Kidney (tissue), 13 donors: ENCODE measurements at regions not wholly inside any gene's neighbourhood (a gene's known extent, or its start where the extent isn't known, plus 50 kb on each side); places are given as distances from the start of the nearest gene placed in this dataset.

Experiments
- DNase-seq, 5 donors: peaks; one replicate each; pipeline ENCODE4 v3.0.0-alpha.2; 2013 to 2020
- FAIRE-seq: peaks from 2 replicates; lab custom pipeline; 2012; peaks lifted over from hg19 to GRCh38; lab: Jason Lieb, UNC
- H3K27ac ChIP-seq, 2 donors: one replicate each; pipeline ENCODE4 v1.7.0; 2013; ENCODE audit warnings: low read depth in 2 of 2, low read length in 2 of 2, inconsistent platforms in 1 of 2
- H3K27me3 ChIP-seq: one replicate; pipeline ENCODE4 v1.7.1; 2013; ENCODE audit warnings: low read length, inconsistent platforms; ENCODE audit not compliant: control insufficient read depth, insufficient read depth
- H3K36me3 ChIP-seq, 3 donors: one replicate each; pipeline versions ENCODE4 v1.7.0 to v1.7.1; 2013; ENCODE audit warnings: low read length in 3 of 3, control low read depth in 1 of 3, inconsistent platforms in 1 of 3; ENCODE audit not compliant: insufficient read depth in 3 of 3, control insufficient read depth in 2 of 3
- H3K4me1 ChIP-seq, 3 donors: one replicate each; pipeline versions ENCODE4 v1.7.0 to v1.7.1; 2013; ENCODE audit warnings: low read length in 3 of 3, inconsistent platforms in 1 of 3, low read depth in 1 of 3; ENCODE audit not compliant: control insufficient read depth in 2 of 3, insufficient read depth in 2 of 3
- H3K4me3 ChIP-seq, 3 donors: one replicate each; pipeline versions ENCODE4 v1.7.0 to v1.8.1; 2013; ENCODE audit warnings: low read length in 3 of 3, control low read depth in 1 of 3, inconsistent platforms in 1 of 3
- H3K9ac ChIP-seq, 3 donors: one replicate each; pipeline versions ENCODE4 v1.7.0 to v1.7.1; 2013; ENCODE audit warnings: low read length in 3 of 3, control low read depth in 1 of 3, inconsistent platforms in 1 of 3
- H3K9me3 ChIP-seq, 3 donors: one replicate each; pipeline versions ENCODE4 v1.7.0 to v1.7.1; 2013; ENCODE audit warnings: low read length in 3 of 3, control low read depth in 1 of 3, inconsistent platforms in 1 of 3; ENCODE audit not compliant: control insufficient read depth in 2 of 3, insufficient read depth in 1 of 3
- intact Hi-C: fragments of 100-400 bp; cut with DNase I; formaldehyde crosslinking; loops from one replicate; pipeline ENCODE4 v1.11.1; 2022
- TF ChIP-seq, protein P1 (sequence below): IDR thresholded peaks from 3 replicates; pipeline ENCODE4 v1.5.1; 2012; ENCODE audit warnings: mild to moderate bottlenecking, moderate library complexity, borderline replicate concordance; ENCODE audit not compliant: insufficient read depth; ENCODE audit errors: extremely low read depth
- donor health status: control.
- donor health status: control.
- donor health status: control.
- donor health status: control.
- donor health status: control.
- donor health status: DM: yes; HTN: yes; CAD: no.
- donor health status: Normal renal cell carcinoma (clear cell type).

- TF ChIP-seq, protein P1, sequence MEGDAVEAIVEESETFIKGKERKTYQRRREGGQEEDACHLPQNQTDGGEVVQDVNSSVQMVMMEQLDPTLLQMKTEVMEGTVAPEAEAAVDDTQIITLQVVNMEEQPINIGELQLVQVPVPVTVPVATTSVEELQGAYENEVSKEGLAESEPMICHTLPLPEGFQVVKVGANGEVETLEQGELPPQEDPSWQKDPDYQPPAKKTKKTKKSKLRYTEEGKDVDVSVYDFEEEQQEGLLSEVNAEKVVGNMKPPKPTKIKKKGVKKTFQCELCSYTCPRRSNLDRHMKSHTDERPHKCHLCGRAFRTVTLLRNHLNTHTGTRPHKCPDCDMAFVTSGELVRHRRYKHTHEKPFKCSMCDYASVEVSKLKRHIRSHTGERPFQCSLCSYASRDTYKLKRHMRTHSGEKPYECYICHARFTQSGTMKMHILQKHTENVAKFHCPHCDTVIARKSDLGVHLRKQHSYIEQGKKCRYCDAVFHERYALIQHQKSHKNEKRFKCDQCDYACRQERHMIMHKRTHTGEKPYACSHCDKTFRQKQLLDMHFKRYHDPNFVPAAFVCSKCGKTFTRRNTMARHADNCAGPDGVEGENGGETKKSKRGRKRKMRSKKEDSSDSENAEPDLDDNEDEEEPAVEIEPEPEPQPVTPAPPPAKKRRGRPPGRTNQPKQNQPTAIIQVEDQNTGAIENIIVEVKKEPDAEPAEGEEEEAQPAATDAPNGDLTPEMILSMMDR, result no peak
- DNase-seq, result no peak
Observed at GRCh38 chr20:12566596-12566995, 442.2 kb upstream of the SPTLC3 start.

GRCh38 chr20:12570371-12570770 lies 438.4 kb upstream of the SPTLC3 start:
- TF ChIP-seq, protein P1, result no peak
- Histone ChIP-seq H3K9me3 (no peaks in the 10 kb centered on the region), H3K9ac (no peak overlapping the region), H3K4me1 (no peaks in the 10 kb centered on the region), H3K36me3 (no peaks in the 10 kb centered on the region), H3K4me3 (no peak overlapping the region), H3K27me3 (no peaks in the 10 kb centered on the region), H3K27ac (no peak overlapping the region)
- intact Hi-C loops, result no loop called here
- DNase-seq (peak in 3 of 5 donors; percentile 24 to 60 (median 46)), FAIRE-seq (no peak)

More at GRCh38 chr20:12566596-12566995, 442.2 kb upstream of the SPTLC3 start:
- Histone ChIP-seq H3K4me1 (no peaks in the 10 kb centered on the region), H3K36me3 (no peaks in the 10 kb centered on the region), H3K27ac (no peak overlapping the region), H3K9me3 (no peaks in the 10 kb centered on the region), H3K27me3 (no peaks in the 10 kb centered on the region), H3K9ac (no peak overlapping the region), H3K4me3 (no peak overlapping the region)
- intact Hi-C loops, result no loop called here
- FAIRE-seq, result no peak

DNA sequence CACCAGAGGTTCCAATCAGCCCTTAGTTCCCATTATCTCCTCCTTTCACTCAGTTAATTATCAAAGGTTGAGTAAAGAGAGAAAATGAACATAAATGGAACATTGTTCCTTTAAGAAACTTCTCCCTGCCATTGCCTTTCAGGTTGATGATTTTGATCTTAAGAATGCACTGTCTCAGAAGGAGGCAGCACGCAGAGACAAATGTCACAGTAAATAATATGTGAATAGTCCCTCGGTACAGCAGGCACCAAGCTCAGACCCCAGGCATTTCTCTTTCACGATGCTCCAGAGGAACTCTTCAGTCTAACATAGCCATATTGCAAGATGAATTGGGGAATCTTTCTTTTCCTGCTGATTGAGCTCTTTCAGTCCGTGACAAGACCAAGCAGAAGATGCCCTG lies 435.3 kb upstream of the SPTLC3 start:
- H3K9ac ChIP-seq, result no peak overlapping the region
- H3K9me3 ChIP-seq, result no peaks in the 10 kb centered on the region
- H3K27ac ChIP-seq, result no peak overlapping the region
- TF ChIP-seq, protein P1, result no peak
- H3K4me3 ChIP-seq, result no peak overlapping the region
- no peaks in the 10 kb centered on the region for H3K27me3 ChIP-seq
- intact Hi-C loops, result no loop called here
- FAIRE-seq (no peak), DNase-seq (no peak)
- H3K4me1 ChIP-seq, result no peaks in the 10 kb centered on the region
- H3K36me3 ChIP-seq, result no peaks in the 10 kb centered on the region
